ENCODE measurements at regions not wholly inside any gene's neighbourhood (a gene's known extent, or its start where the extent isn't known, plus 50 kb on each side); places are given as distances from the start of the nearest gene placed in this dataset.

- no peak overlapping the region for H3K4me3 ChIP-seq (ENCODE audit: low read length)
- no peak for DNase-seq (ENCODE audit: low read depth)
- no peak for TF ChIP-seq CTCF (conservative IDR thresholded peaks at IDR 0.05; ENCODE audit: low read depth, low read length)
Measured at GRCh38 chr3:1578124-1578806, 485.4 kb downstream of the CNTN6 start.

- no peak for DNase-seq (ENCODE audit: low read depth)
- TF ChIP-seq CTCF (conservative IDR thresholded peaks at IDR 0.05; ENCODE audit: low read depth, low read length) = no peak
Measured at GRCh38 chr3:1583044-1583443, 490.2 kb downstream of the CNTN6 start.

GRCh38 chr3:1587426-1587825, 494.6 kb downstream of the CNTN6 start:
- no peak for TF ChIP-seq CTCF (conservative IDR thresholded peaks at IDR 0.05; ENCODE audit: low read depth, low read length)
- H3K4me3 ChIP-seq (ENCODE audit: low read length) = no peak overlapping the region
- no peak for DNase-seq (ENCODE audit: low read depth)

More at GRCh38 chr3:1583044-1583443, 490.2 kb downstream of the CNTN6 start:
- no peak overlapping the region for H3K4me3 ChIP-seq (ENCODE audit: low read length)

- no peak for DNase-seq (ENCODE audit: low read depth)
- H3K4me3 ChIP-seq (ENCODE audit: low read length) = no peak overlapping the region
- no peak for TF ChIP-seq CTCF (conservative IDR thresholded peaks at IDR 0.05; ENCODE audit: low read depth, low read length)
Measured at GRCh38 chr3:1591327-1592028, 498.7 kb downstream of the CNTN6 start.

GRCh38 chr3:1594940-1595339, 502.1 kb downstream of the CNTN6 start:
- H3K4me3 ChIP-seq (ENCODE audit: low read length) = no peak overlapping the region
- no peak for DNase-seq (ENCODE audit: low read depth)
- TF ChIP-seq CTCF (conservative IDR thresholded peaks at IDR 0.05; ENCODE audit: low read depth, low read length) = no peak

GRCh38 chr3:1600206-1600605, 498.5 kb upstream of the CNTN4 start:
- no peak for TF ChIP-seq CTCF (conservative IDR thresholded peaks at IDR 0.05; ENCODE audit: low read depth, low read length)
- no peak for DNase-seq (ENCODE audit: low read depth)
- H3K4me3 ChIP-seq (ENCODE audit: low read length) = no peak overlapping the region

Data from retinal pigment epithelial cell (primary cell).